GM23338 (cell line): ENCODE measurements at regions not wholly inside any gene's neighbourhood (a gene's known extent, or its start where the extent isn't known, plus 50 kb on each side); places are given as distances from the start of the nearest gene placed in this dataset.

Experiments used
- ATAC-seq: fragments of 200-7000 bp; cut with Tn5 transposase; 3 replicates; pipeline ENCODE4 v1.9.1; 2020
- DNase-seq: peaks from one replicate; pipeline ENCODE4 v3.0.0-alpha.2; 2015; ENCODE audit warnings: low spot score
- H2AFZ ChIP-seq: fragments of 200-600 bp; sonication (generic); 2 replicates; pipeline ENCODE4 v1.8.0; 2016; ENCODE audit warnings: antibody characterized with exemption, mild to moderate bottlenecking, moderate library complexity
- H3F3A ChIP-seq: fragments of 200-600 bp; sonication (generic); replicated peaks from 2 replicates; pipeline ENCODE4 v1.8.0; 2017; ENCODE audit warnings: antibody characterized with exemption, mixed run types, low read depth
- H3K27ac ChIP-seq: fragments of 200-600 bp; sonication (generic); 2 replicates; pipeline ENCODE4 v1.6.1; 2016; ENCODE audit warnings: low read depth
- H3K27me3 ChIP-seq: fragments of 200-600 bp; sonication (generic); 2 replicates; pipeline ENCODE4 v1.8.0; 2016; ENCODE audit warnings: mild to moderate bottlenecking, mixed run types, moderate library complexity; ENCODE audit not compliant: insufficient read depth
- H3K36me3 ChIP-seq: fragments of 200-600 bp; sonication (generic); 2 replicates; pipeline ENCODE4 v1.8.0; 2016; ENCODE audit warnings: mild to moderate bottlenecking; ENCODE audit not compliant: insufficient read depth
- H3K4me1 ChIP-seq: fragments of 200-600 bp; sonication (generic); 2 replicates; pipeline ENCODE4 v1.8.0; 2016; ENCODE audit warnings: mild to moderate bottlenecking, moderate library complexity; ENCODE audit not compliant: insufficient read depth
- H3K4me2 ChIP-seq: fragments of 200-600 bp; sonication (generic); 2 replicates; pipeline ENCODE4 v1.7.1; 2017; ENCODE audit warnings: mixed run types
- H3K4me3 ChIP-seq: fragments of 200-600 bp; sonication (generic); 2 replicates; pipeline ENCODE4 v1.6.1; 2016; ENCODE audit warnings: mixed run types
- H3K79me2 ChIP-seq: fragments of 200-600 bp; sonication (generic); replicated peaks from 2 replicates; pipeline ENCODE4 v1.8.0; 2017; ENCODE audit warnings: mild to moderate bottlenecking; ENCODE audit not compliant: insufficient read depth
- H3K9me2 ChIP-seq: fragments of 200-600 bp; sonication (generic); 2 replicates; pipeline ENCODE4 v1.8.0; 2017; ENCODE audit not compliant: insufficient read depth
- H4K20me1 ChIP-seq: fragments of 200-600 bp; sonication (generic); replicated peaks from 2 replicates; pipeline ENCODE4 v1.8.0; 2017; ENCODE audit warnings: mild to moderate bottlenecking; ENCODE audit not compliant: insufficient read depth
- H3K27ac Mint-ChIP-seq: 2 replicates; pipeline ENCODE4 v1.8.0; 2020; ENCODE audit warnings: inconsistent platforms, mild to moderate bottlenecking, moderate library complexity, mixed read lengths
- H3K27me3 Mint-ChIP-seq: 3 replicates; pipeline ENCODE4 v1.8.0; 2022; ENCODE audit warnings: low read depth, mild to moderate bottlenecking, moderate library complexity, mixed read lengths, inconsistent platforms; ENCODE audit not compliant: insufficient read depth, poor library complexity
- H3K36me3 Mint-ChIP-seq: 3 replicates; pipeline ENCODE4 v1.8.0; 2021; ENCODE audit warnings: low read depth, mild to moderate bottlenecking, inconsistent platforms, moderate library complexity, mixed read lengths
- H3K4me1 Mint-ChIP-seq: 3 replicates; pipeline ENCODE4 v1.8.0; 2020; ENCODE audit warnings: mild to moderate bottlenecking, inconsistent platforms, mixed read lengths
- H3K4me3 Mint-ChIP-seq: 3 replicates; pipeline ENCODE4 v1.8.0; 2021; ENCODE audit warnings: moderate library complexity, mild to moderate bottlenecking, inconsistent platforms, mixed read lengths
- H3K9me3 Mint-ChIP-seq: 3 replicates; pipeline ENCODE4 v1.8.0; 2020; ENCODE audit warnings: moderate library complexity, mild to moderate bottlenecking, inconsistent platforms, mixed read lengths
- CREB1 ChIP-seq: fragments of 250-450 bp; sonication (Bioruptor Pico); IDR thresholded peaks from 2 replicates; pipeline ENCODE4 v1.5.0; 2020; ENCODE audit warnings: low read depth, mild to moderate bottlenecking, moderate library complexity
- CTCF ChIP-seq, 2 experiments: fragments of 200-600 bp in 1 of 2; sonication (generic) in 1 of 2; conservative IDR thresholded peaks; 2 replicates each; pipeline versions ENCODE4 v1.5.1 to v1.6.1; 2016 to 2017; ENCODE audit warnings: antibody characterized with exemption in 2 of 2, low read depth in 2 of 2, mild to moderate bottlenecking in 2 of 2, moderate library complexity in 1 of 2
- EZH2 ChIP-seq: fragments of 200-600 bp; sonication (generic); IDR thresholded peaks from one replicate; pipeline ENCODE4 v1.8.0; 2017; ENCODE audit warnings: antibody characterized with exemption, mild to moderate bottlenecking, low read depth; ENCODE audit not compliant: unreplicated experiment
- EZH2phosphoT487 ChIP-seq: fragments of 200-600 bp; sonication (generic); IDR thresholded peaks from one replicate; pipeline ENCODE4 v1.8.1; 2018; ENCODE audit warnings: antibody characterized with exemption; ENCODE audit not compliant: unreplicated experiment
- JUNB ChIP-seq: IDR thresholded peaks from one replicate; pipeline ENCODE4 v1.6.1; 2016; ENCODE audit warnings: antibody characterized with exemption; ENCODE audit not compliant: unreplicated experiment
- NANOG ChIP-seq: IDR thresholded peaks from 2 replicates; pipeline ENCODE4 v1.6.1; 2016; ENCODE audit warnings: antibody characterized with exemption, borderline replicate concordance
- POLR2AphosphoS5 ChIP-seq: IDR thresholded peaks from 2 replicates; pipeline ENCODE4 v1.6.1; 2016; ENCODE audit warnings: antibody characterized with exemption, low read depth
- REST ChIP-seq: IDR thresholded peaks from one replicate; pipeline ENCODE4 v1.6.1; 2018; ENCODE audit warnings: antibody characterized with exemption; ENCODE audit not compliant: unreplicated experiment
- STAT1 ChIP-seq: IDR thresholded peaks from one replicate; pipeline ENCODE4 v1.6.1; 2016; ENCODE audit warnings: antibody characterized with exemption; ENCODE audit not compliant: unreplicated experiment
- ZNF114 ChIP-seq: fragments of 250-450 bp; sonication (Bioruptor Pico); IDR thresholded peaks from 2 replicates; pipeline ENCODE4 v1.5.0; 2020; ENCODE audit warnings: mild to moderate bottlenecking, moderate library complexity
- TF ChIP-seq, protein P1 (sequence below): fragments of 250-450 bp; sonication (Bioruptor Pico); IDR thresholded peaks from 2 replicates; pipeline ENCODE4 v1.5.0; 2020; ENCODE audit warnings: mild to moderate bottlenecking, moderate library complexity

DNA sequence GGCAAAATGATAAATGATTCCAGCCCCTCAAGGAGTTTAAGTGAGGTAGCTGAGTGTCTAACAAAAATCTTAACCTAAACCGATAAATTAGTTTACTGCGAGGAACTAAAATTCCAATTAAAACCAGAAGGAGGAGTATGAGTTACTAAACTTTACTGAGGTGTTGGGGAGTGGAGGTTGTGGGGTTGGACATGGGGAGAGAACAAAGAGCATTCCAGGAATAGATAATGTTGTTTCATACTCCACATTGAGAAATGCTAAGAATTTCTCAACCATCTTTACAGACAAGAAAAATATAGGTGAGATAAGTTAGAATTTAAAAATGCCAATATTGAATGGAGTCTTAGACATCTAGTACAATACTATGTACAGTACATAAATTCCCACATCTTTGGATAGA, 488.6 kb downstream of the METTL15 start (continued):
- TF ChIP-seq, protein P1, sequence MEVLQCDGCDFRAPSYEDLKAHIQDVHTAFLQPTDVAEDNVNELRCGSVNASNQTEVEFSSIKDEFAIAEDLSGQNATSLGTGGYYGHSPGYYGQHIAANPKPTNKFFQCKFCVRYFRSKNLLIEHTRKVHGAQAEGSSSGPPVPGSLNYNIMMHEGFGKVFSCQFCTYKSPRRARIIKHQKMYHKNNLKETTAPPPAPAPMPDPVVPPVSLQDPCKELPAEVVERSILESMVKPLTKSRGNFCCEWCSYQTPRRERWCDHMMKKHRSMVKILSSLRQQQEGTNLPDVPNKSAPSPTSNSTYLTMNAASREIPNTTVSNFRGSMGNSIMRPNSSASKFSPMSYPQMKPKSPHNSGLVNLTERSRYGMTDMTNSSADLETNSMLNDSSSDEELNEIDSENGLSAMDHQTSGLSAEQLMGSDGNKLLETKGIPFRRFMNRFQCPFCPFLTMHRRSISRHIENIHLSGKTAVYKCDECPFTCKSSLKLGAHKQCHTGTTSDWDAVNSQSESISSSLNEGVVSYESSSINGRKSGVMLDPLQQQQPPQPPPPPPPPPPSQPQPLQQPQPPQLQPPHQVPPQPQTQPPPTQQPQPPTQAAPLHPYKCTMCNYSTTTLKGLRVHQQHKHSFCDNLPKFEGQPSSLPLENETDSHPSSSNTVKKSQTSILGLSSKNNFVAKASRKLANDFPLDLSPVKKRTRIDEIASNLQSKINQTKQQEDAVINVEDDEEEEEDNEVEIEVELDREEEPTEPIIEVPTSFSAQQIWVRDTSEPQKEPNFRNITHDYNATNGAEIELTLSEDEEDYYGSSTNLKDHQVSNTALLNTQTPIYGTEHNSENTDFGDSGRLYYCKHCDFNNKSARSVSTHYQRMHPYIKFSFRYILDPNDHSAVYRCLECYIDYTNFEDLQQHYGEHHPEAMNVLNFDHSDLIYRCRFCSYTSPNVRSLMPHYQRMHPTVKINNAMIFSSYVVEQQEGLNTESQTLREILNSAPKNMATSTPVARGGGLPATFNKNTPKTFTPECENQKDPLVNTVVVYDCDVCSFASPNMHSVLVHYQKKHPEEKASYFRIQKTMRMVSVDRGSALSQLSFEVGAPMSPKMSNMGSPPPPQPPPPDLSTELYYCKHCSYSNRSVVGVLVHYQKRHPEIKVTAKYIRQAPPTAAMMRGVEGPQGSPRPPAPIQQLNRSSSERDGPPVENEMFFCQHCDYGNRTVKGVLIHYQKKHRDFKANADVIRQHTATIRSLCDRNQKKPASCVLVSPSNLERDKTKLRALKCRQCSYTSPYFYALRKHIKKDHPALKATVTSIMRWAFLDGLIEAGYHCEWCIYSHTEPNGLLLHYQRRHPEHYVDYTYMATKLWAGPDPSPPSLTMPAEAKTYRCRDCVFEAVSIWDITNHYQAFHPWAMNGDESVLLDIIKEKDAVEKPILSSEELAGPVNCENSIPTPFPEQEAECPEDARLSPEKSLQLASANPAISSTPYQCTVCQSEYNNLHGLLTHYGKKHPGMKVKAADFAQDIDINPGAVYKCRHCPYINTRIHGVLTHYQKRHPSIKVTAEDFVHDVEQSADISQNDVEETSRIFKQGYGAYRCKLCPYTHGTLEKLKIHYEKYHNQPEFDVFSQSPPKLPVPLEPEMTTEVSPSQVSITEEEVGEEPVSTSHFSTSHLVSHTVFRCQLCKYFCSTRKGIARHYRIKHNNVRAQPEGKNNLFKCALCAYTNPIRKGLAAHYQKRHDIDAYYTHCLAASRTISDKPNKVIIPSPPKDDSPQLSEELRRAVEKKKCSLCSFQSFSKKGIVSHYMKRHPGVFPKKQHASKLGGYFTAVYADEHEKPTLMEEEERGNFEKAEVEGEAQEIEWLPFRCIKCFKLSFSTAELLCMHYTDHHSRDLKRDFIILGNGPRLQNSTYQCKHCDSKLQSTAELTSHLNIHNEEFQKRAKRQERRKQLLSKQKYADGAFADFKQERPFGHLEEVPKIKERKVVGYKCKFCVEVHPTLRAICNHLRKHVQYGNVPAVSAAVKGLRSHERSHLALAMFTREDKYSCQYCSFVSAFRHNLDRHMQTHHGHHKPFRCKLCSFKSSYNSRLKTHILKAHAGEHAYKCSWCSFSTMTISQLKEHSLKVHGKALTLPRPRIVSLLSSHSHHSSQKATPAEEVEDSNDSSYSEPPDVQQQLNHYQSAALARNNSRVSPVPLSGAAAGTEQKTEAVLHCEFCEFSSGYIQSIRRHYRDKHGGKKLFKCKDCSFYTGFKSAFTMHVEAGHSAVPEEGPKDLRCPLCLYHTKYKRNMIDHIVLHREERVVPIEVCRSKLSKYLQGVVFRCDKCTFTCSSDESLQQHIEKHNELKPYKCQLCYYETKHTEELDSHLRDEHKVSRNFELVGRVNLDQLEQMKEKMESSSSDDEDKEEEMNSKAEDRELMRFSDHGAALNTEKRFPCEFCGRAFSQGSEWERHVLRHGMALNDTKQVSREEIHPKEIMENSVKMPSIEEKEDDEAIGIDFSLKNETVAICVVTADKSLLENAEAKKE (CRISPR knock-in tag) = no peak
- TF ChIP-seq ZNF114 (no peak), JUNB (no peak), EZH2phosphoT487 (no peak)

DNA sequence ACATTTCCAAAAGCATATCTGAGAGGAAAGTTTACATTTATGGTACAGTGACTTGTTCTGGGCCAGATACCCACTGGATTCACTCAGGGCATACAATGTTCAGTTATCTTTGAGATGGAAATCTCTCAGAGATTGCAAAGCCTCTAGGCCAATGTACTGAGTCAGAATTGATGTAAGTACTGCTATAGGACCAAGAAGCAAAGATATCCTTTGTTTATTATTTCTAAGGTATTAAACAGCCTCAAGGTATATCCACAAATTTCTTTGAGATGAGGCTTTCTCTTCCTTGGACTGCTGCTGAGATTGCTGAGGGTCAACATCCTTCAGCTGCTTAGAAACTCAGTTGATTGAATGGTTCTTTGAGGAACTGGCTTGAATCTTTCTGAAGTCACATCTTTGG, 484.0 kb downstream of the METTL15 start:
- Histone ChIP-seq H3K4me2 (no peak overlapping the region), H3K27me3 (no peaks in the 10 kb centered on the region), H3F3A (no peaks in the 10 kb centered on the region), H3K27ac (no peak overlapping the region), H3K79me2 (no peaks in the 10 kb centered on the region), H3K9me2 (0 out of 2 replicates have a peak, but pooled peaks cover 4% of the 10 kb centered on the region), H2AFZ (no peak overlapping the region), H3K4me3 (no peak overlapping the region), H4K20me1 (no peaks in the 10 kb centered on the region), H3K36me3 (no peaks in the 10 kb centered on the region), H3K4me1 (no peaks in the 10 kb centered on the region)
- Mint-ChIP-seq H3K9me3 (peaks cover 3% of the 10 kb centered on the region; the same call in 1 of the 3 replicates), H3K27ac (no peak overlapping the region), H3K27me3 (peaks cover 2% of the 10 kb centered on the region), H3K4me3 (no peak overlapping the region), H3K36me3 (no peaks in the 10 kb centered on the region), H3K4me1 (no peaks in the 10 kb centered on the region)
- no peak for ATAC-seq
- no peak for DNase-seq
- no peak for TF ChIP-seq CREB1
- no peak for TF ChIP-seq REST
- no peak for TF ChIP-seq POLR2AphosphoS5
- no peak for TF ChIP-seq CTCF (conservative IDR thresholded peaks at IDR 0.05; ENCODE audit: low read depth in 2 of 2)
- TF ChIP-seq NANOG = no peak
- no peak for TF ChIP-seq ZNF114
- TF ChIP-seq STAT1 = no peak
- TF ChIP-seq EZH2phosphoT487 = no peak
- TF ChIP-seq EZH2 = no peak
